ENCODE measurements at regions not wholly inside any gene's neighbourhood (a gene's known extent, or its start where the extent isn't known, plus 50 kb on each side); places are given as distances from the start of the nearest gene placed in this dataset.
"Not testable (repeated sequence)": the region's sequence is repeated elsewhere in the genome, so short reads cannot be mapped to it uniquely, and the experiment has no call there.

DNA sequence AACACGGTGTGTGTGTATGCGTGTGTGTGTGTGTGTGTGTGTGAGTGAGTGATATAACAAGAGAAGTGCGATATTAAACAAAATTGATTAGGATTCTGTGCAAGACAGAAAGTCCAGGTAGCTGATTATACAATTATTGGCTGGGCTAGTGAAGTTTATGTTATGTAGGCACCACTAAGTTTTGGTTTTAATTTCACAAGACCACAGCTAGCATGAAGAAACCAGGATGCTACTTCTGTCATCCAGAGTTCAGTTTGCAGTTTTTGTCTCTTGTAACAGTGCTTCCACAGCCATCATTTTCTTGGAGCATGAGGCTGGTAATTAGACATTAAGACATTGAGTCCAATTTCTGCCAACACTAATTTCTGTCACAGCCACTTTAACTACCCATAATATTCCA is 1590.2 kb upstream of the B3GALT2 start:
- Histone ChIP-seq H3K9me2 (ENCODE audit: insufficient read depth) (no peaks in the 10 kb centered on the region), H2AFZ (no peak overlapping the region), H3K27ac (no peak overlapping the region), H3K9me3 (ENCODE audit: insufficient read depth, low read depth) (no peaks in the 10 kb centered on the region), H3K4me3 (no peak overlapping the region), H3K36me3 (ENCODE audit: low read depth) (no peaks in the 10 kb centered on the region), H3K79me2 (ENCODE audit: low read depth) (no peaks in the 10 kb centered on the region), H3K4me2 (no peak overlapping the region), H3F3A (ENCODE audit: insufficient read depth, low read depth) (no peaks in the 10 kb centered on the region), H3K4me1 (replicated peaks; ENCODE audit: insufficient read depth) (no peaks in the 10 kb centered on the region), H3K27me3 (ENCODE audit: insufficient read depth, low read depth) (no peaks in the 10 kb centered on the region), H4K20me1 (ENCODE audit: insufficient read depth) (no peaks in the 10 kb centered on the region)
- intact Hi-C loops (cut with micrococcal nuclease; ENCODE audit: unreplicated experiment) = no loop called here
- no peak for DNase-seq
- BruUV-seq (replicated peaks) = no TSS peak
- ChIA-PET POLR2A (ENCODE audit: unreplicated experiment) (no interaction called here), CTCF (no interaction called here)
- TF ChIP-seq, protein P1, sequence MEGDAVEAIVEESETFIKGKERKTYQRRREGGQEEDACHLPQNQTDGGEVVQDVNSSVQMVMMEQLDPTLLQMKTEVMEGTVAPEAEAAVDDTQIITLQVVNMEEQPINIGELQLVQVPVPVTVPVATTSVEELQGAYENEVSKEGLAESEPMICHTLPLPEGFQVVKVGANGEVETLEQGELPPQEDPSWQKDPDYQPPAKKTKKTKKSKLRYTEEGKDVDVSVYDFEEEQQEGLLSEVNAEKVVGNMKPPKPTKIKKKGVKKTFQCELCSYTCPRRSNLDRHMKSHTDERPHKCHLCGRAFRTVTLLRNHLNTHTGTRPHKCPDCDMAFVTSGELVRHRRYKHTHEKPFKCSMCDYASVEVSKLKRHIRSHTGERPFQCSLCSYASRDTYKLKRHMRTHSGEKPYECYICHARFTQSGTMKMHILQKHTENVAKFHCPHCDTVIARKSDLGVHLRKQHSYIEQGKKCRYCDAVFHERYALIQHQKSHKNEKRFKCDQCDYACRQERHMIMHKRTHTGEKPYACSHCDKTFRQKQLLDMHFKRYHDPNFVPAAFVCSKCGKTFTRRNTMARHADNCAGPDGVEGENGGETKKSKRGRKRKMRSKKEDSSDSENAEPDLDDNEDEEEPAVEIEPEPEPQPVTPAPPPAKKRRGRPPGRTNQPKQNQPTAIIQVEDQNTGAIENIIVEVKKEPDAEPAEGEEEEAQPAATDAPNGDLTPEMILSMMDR (conservative IDR thresholded peaks at IDR 0.05) = no peak
- no peak for TF ChIP-seq EZH2 (IDR thresholded peaks at IDR 0.05; ENCODE audit: low read depth)

DNA sequence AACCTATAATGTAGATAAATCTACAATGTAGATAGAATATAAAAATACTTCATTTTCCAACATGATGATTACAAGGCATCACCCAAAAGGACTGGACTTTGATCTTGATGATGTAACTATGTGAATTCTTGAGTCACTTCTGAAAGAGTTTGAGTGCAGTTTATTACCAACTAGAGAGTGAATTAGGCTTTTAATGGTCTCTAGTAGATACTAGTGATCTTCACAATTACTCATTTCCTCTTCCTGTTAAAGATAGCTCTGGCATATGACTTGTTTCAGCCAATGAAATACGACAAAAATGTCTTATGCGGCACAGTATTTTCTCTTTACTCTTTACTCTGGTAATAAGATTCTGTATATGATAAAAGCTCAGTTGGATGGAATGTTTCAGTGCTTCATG is 1588.1 kb upstream of the B3GALT2 start:
- Histone ChIP-seq H3K79me2 (ENCODE audit: low read depth) (no peaks in the 10 kb centered on the region), H4K20me1 (ENCODE audit: insufficient read depth) (no peaks in the 10 kb centered on the region), H3K9me3 (ENCODE audit: insufficient read depth, low read depth) (no peaks in the 10 kb centered on the region), H3K4me1 (replicated peaks; ENCODE audit: insufficient read depth) (no peaks in the 10 kb centered on the region), H3K4me2 (no peak overlapping the region), H3K36me3 (ENCODE audit: low read depth) (no peaks in the 10 kb centered on the region), H3K27me3 (ENCODE audit: insufficient read depth, low read depth) (no peaks in the 10 kb centered on the region), H2AFZ (no peak overlapping the region), H3K27ac (no peak overlapping the region), H3F3A (ENCODE audit: insufficient read depth, low read depth) (no peaks in the 10 kb centered on the region), H3K9me2 (ENCODE audit: insufficient read depth) (0 out of 2 replicates have a peak, but pooled peaks cover 4% of the 10 kb centered on the region), H3K4me3 (no peak overlapping the region)
- ChIA-PET POLR2A (ENCODE audit: unreplicated experiment) (no interaction called here), CTCF (no interaction called here)
- intact Hi-C loops (cut with micrococcal nuclease; ENCODE audit: unreplicated experiment) = no loop called here
- no TSS peak for BruUV-seq (replicated peaks)
- no peak for TF ChIP-seq EZH2 (IDR thresholded peaks at IDR 0.05; ENCODE audit: low read depth)
- TF ChIP-seq, protein P1 (conservative IDR thresholded peaks at IDR 0.05) = no peak
- no peak for DNase-seq

DNA sequence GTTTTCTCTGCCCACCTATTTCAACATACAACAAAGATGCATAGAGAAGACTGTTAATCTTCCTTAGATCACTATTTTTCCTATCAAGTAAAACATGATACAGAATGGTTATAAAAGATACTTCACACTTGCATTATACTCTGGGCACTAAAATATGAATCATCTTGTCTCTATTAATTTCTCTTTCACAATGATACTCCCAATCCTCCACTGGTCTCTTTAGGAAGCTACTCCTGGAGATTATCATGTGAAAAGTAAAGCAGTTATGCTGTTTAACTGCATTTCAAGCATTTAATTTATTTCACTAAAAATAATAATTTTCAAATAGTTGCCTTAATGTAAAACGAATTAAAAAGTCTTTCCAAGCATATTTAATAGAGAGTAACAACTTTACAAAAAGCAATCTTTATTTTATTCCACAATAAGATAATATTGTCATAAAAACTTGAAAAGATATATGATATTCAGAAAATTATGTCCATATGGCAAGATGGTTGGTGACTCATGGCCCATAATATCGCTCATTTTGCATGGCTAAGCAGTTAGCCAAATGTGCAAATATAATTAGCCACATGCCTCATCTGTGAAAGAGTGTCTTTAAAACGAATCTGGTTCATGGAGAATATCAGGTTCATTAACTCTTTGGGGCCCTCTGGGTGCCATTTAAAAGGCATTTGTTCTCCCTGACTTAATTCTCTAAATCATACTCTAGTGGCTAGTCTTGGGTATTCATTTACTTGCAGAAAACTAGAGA is 1569.0 kb upstream of the B3GALT2 start:
- Histone ChIP-seq H3K4me3 (no peak overlapping the region), H3K27me3 (ENCODE audit: insufficient read depth, low read depth) (no peaks in the 10 kb centered on the region), H2AFZ (no peak overlapping the region), H3K4me1 (replicated peaks; ENCODE audit: insufficient read depth) (no peaks in the 10 kb centered on the region), H3K79me2 (ENCODE audit: low read depth) (no peaks in the 10 kb centered on the region), H3K27ac (no peak overlapping the region), H3K9me3 (ENCODE audit: insufficient read depth, low read depth) (0 out of 2 replicates have a peak, but pooled peaks cover 3% of the 10 kb centered on the region), H3K9me2 (ENCODE audit: insufficient read depth) (no peaks in the 10 kb centered on the region), H4K20me1 (ENCODE audit: insufficient read depth) (no peaks in the 10 kb centered on the region), H3K4me2 (no peak overlapping the region), H3F3A (ENCODE audit: insufficient read depth, low read depth) (no peaks in the 10 kb centered on the region), H3K36me3 (ENCODE audit: low read depth) (no peaks in the 10 kb centered on the region)
- no peak for DNase-seq
- CTCF ChIA-PET = no interaction called here
- intact Hi-C loops (cut with micrococcal nuclease; ENCODE audit: unreplicated experiment) = no loop called here
- BruUV-seq (replicated peaks) = no TSS peak
- TF ChIP-seq, protein P1 (conservative IDR thresholded peaks at IDR 0.05) = no peak
- no peak for TF ChIP-seq EZH2 (IDR thresholded peaks at IDR 0.05; ENCODE audit: low read depth)
- POLR2A ChIA-PET (ENCODE audit: unreplicated experiment) = no interaction called here

DNA sequence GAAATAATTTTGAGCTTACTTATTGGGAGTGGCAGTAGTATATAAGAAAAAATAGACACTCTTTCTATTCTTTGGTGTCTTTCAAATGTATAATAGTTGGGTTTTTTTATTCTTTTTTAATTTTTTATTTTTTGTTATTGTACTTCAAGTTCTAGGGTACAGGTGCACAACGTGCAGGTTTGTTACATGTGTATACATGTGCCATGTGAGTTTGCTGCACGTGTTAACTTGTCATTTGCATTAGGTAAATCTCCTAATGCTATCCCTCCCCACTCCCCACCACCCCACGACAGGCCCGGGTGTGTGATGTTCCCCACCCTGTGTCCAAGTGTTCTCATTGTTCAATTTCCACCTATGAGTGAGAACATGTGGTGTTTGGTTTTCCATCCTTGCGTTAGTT is 1552.4 kb upstream of the B3GALT2 start:
- H3K9me2 ChIP-seq (ENCODE audit: insufficient read depth); H4K20me1 ChIP-seq (ENCODE audit: insufficient read depth); POLR2A ChIA-PET (ENCODE audit: unreplicated experiment); CTCF ChIA-PET; intact Hi-C loops (cut with micrococcal nuclease; ENCODE audit: unreplicated experiment); H3K27ac ChIP-seq; H3K79me2 ChIP-seq (ENCODE audit: low read depth); H3K4me3 ChIP-seq; H3K36me3 ChIP-seq (ENCODE audit: low read depth); BruUV-seq (replicated peaks); H3F3A ChIP-seq (ENCODE audit: insufficient read depth, low read depth); H3K9me3 ChIP-seq (ENCODE audit: insufficient read depth, low read depth); H3K4me1 ChIP-seq (replicated peaks; ENCODE audit: insufficient read depth); H3K27me3 ChIP-seq (ENCODE audit: insufficient read depth, low read depth); H3K4me2 ChIP-seq; DNase-seq; H2AFZ ChIP-seq: not testable (repeated sequence)

Data from PC-9 (cell line).